GM21526 (cell line): ENCODE measurements at regions not wholly inside any gene's neighbourhood (a gene's known extent, or its start where the extent isn't known, plus 50 kb on each side); places are given as distances from the start of the nearest gene placed in this dataset.
A peak's percentile ranks its signal among the peaks of the same experiment; 100 is the strongest.

Source experiments
- ATAC-seq: cut with Tn5 transposase; IDR thresholded peaks from one replicate; pipeline ENCODE4 v1.9.1; 2021; ENCODE audit warnings: moderate library complexity; ENCODE audit not compliant: unreplicated experiment, low FRiP score

GRCh38 chr17:72206376-72206775, 85.6 kb downstream of the SOX9 start:
- ATAC-seq: no peak

- no peak for ATAC-seq
Observed at GRCh38 chr17:72208832-72209231, 88.0 kb downstream of the SOX9 start.

GRCh38 chr17:72212041-72212440, 91.2 kb downstream of the SOX9 start:
- ATAC-seq: no peak

GRCh38 chr17:72215490-72215889, 94.7 kb downstream of the SOX9 start:
- no peak for ATAC-seq

GRCh38 chr17:72215928-72216327, 95.1 kb downstream of the SOX9 start:
- no peak for ATAC-seq

- ATAC-seq: no peak
Observed at GRCh38 chr17:72219137-72219823, 98.5 kb downstream of the SOX9 start.

GRCh38 chr17:72219824-72220493, 99.1 kb downstream of the SOX9 start:
- ATAC-seq: no peak

GRCh38 chr17:72222661-72223380, 102.0 kb downstream of the SOX9 start:
- no peak for ATAC-seq

GRCh38 chr17:72223866-72224291, 103.1 kb downstream of the SOX9 start:
- no peak for ATAC-seq

- no peak for ATAC-seq
Observed at GRCh38 chr17:72226322-72226721, 105.5 kb downstream of the SOX9 start.

- no peak for ATAC-seq
Observed at GRCh38 chr17:72233986-72234385, 113.2 kb downstream of the SOX9 start.

GRCh38 chr17:72234985-72235384, 114.2 kb downstream of the SOX9 start:
- no peak for ATAC-seq

GRCh38 chr17:72236980-72237633, 116.3 kb downstream of the SOX9 start:
- no peak for ATAC-seq

- ATAC-seq: no peak
Observed at GRCh38 chr17:72238157-72238673, 117.4 kb downstream of the SOX9 start.

- no peak for ATAC-seq
Observed at GRCh38 chr17:72239548-72239947, 118.7 kb downstream of the SOX9 start.

- ATAC-seq: peak; percentile 91
Observed at GRCh38 chr17:72240333-72240732, 119.5 kb downstream of the SOX9 start.

GRCh38 chr17:72244494-72244893, 123.7 kb downstream of the SOX9 start:
- no peak for ATAC-seq

GRCh38 chr17:72244956-72245355, 124.1 kb downstream of the SOX9 start:
- ATAC-seq: no peak

- ATAC-seq: no peak
Observed at GRCh38 chr17:72249441-72249840, 128.6 kb downstream of the SOX9 start.

- ATAC-seq: no peak
Observed at GRCh38 chr17:72250206-72250605, 129.4 kb downstream of the SOX9 start.

GRCh38 chr17:72253597-72253996, 132.8 kb downstream of the SOX9 start:
- ATAC-seq: no peak
